Keratinocyte (primary cell): ENCODE measurements at regions not wholly inside any gene's neighbourhood (a gene's known extent, or its start where the extent isn't known, plus 50 kb on each side); places are given as distances from the start of the nearest gene placed in this dataset.

Source experiments
- DNase-seq: peaks from one replicate; pipeline ENCODE4 v3.0.0-alpha.2; 2011; ENCODE audit warnings: low read depth, missing footprints, low spot score
- FAIRE-seq: peaks from 2 replicates; lab custom pipeline; 2011; peaks lifted over from hg19 to GRCh38; lab: Jason Lieb, UNC
- H2AFZ ChIP-seq: 2 replicates; pipeline ENCODE4 v1.6.0; 2012; ENCODE audit warnings: low read length, control low read depth, inconsistent platforms; ENCODE audit not compliant: control insufficient read depth
- H3K27ac ChIP-seq: 2 replicates; pipeline ENCODE4 v1.5.1; 2011; ENCODE audit warnings: low read length; ENCODE audit not compliant: control insufficient read depth, insufficient read depth
- H3K27me3 ChIP-seq: 3 replicates; pipeline ENCODE4 v1.6.0; 2011; ENCODE audit warnings: low read length; ENCODE audit not compliant: control insufficient read depth, insufficient read depth; ENCODE audit errors: extremely low read depth
- H3K36me3 ChIP-seq, 2 experiments: 2 replicates in 1 of 2; 3 replicates in 1 of 2; pipeline ENCODE4 v1.5.1; 2011; ENCODE audit warnings: low read length in 2 of 2, mild to moderate bottlenecking in 1 of 2; ENCODE audit not compliant: control insufficient read depth in 2 of 2, insufficient read depth in 2 of 2; ENCODE audit errors: extremely low read depth in 1 of 2
- H3K4me1 ChIP-seq: 3 replicates; pipeline ENCODE4 v1.5.1; 2011; ENCODE audit warnings: low read length; ENCODE audit not compliant: control insufficient read depth, insufficient read depth; ENCODE audit errors: extremely low read depth
- H3K4me2 ChIP-seq: 3 replicates; pipeline ENCODE4 v1.6.0; 2011; ENCODE audit warnings: low read depth, low read length; ENCODE audit not compliant: control insufficient read depth, insufficient read depth; ENCODE audit errors: extremely low read depth
- H3K4me3 ChIP-seq, 3 experiments: fragments of 200-600 bp in 1 of 3; sonication (generic) in 1 of 3; 2 replicates in 2 of 3; 3 replicates in 1 of 3; pipeline ENCODE4 v1.5.1; 2011 to 2016; ENCODE audit warnings: low read length in 3 of 3, mild to moderate bottlenecking in 3 of 3, control low read depth in 2 of 3, inconsistent platforms in 1 of 3, low read depth in 1 of 3, mixed read lengths in 1 of 3, mixed run types in 1 of 3, moderate library complexity in 1 of 3; ENCODE audit not compliant: control insufficient read depth in 2 of 3, insufficient read depth in 2 of 3; ENCODE audit errors: extremely low read depth in 1 of 3
- H3K79me2 ChIP-seq: 2 replicates; pipeline ENCODE4 v1.6.0; 2012; ENCODE audit warnings: low read length; ENCODE audit not compliant: control insufficient read depth, insufficient read depth
- H3K9ac ChIP-seq: 3 replicates; pipeline ENCODE4 v1.6.0; 2011; ENCODE audit warnings: low read length; ENCODE audit not compliant: control insufficient read depth, insufficient read depth; ENCODE audit errors: extremely low read depth
- H3K9me1 ChIP-seq: 3 replicates; pipeline ENCODE4 v1.6.0; 2011; ENCODE audit warnings: low read length; ENCODE audit not compliant: control insufficient read depth, insufficient read depth; ENCODE audit errors: extremely low read depth
- H3K9me3 ChIP-seq: 2 replicates; pipeline ENCODE4 v1.5.1; 2012; ENCODE audit warnings: low read depth, low read length; ENCODE audit not compliant: control insufficient read depth
- H4K20me1 ChIP-seq: 3 replicates; pipeline ENCODE4 v1.6.0; 2011; ENCODE audit warnings: low read length; ENCODE audit not compliant: control insufficient read depth, insufficient read depth; ENCODE audit errors: extremely low read depth
- CTCF ChIP-seq, 3 experiments: IDR thresholded peaks in 1 of 3; conservative IDR thresholded peaks in 1 of 3; optimal IDR thresholded peaks in 1 of 3; 2 replicates in 2 of 3; 3 replicates in 1 of 3; pipeline versions ENCODE3 to v1.5.1; 2011; ENCODE audit warnings: low read length in 3 of 3, mild to moderate bottlenecking in 3 of 3, moderate library complexity in 2 of 3, control low read depth in 1 of 3, inconsistent platforms in 1 of 3; ENCODE audit not compliant: insufficient read depth in 2 of 3; ENCODE audit errors: extremely low read depth in 1 of 3
- EZH2 ChIP-seq: IDR thresholded peaks from one replicate; pipeline ENCODE4 v1.6.1; 2012; ENCODE audit warnings: inconsistent platforms, mild to moderate bottlenecking, low read length, moderate library complexity
- dilution Hi-C: fragments of 300-500 bp; cut with MboI; formaldehyde crosslinking; loops from one replicate; pipeline ENCODE4 v1.7.0; 2020; ENCODE audit warnings: low sequenced_read_pairs; ENCODE audit not compliant: extremely low pct_ligation_motif_present

GRCh38 chr6:144485531-144485930, 200.4 kb downstream of the UTRN start:
- no peaks in the 10 kb centered on the region for H3K9me3 ChIP-seq
- dilution Hi-C loops = no loop called here
- H3K36me3 ChIP-seq = peaks cover 0 to 5% of the 10 kb centered on the region in 2 experiments
- DNase-seq (no peak), FAIRE-seq (no peak)
- no peaks in the 10 kb centered on the region for H3K79me2 ChIP-seq
- H3K27me3 ChIP-seq = no peaks in the 10 kb centered on the region
- H3K27ac ChIP-seq = no peak overlapping the region
- H3K4me3 ChIP-seq = no peak overlapping the region
- H3K4me1 ChIP-seq = no peaks in the 10 kb centered on the region
- no peak overlapping the region for H2AFZ ChIP-seq
- no peaks in the 10 kb centered on the region for H3K9me1 ChIP-seq
- no peaks in the 10 kb centered on the region for H4K20me1 ChIP-seq
- TF ChIP-seq EZH2 = no peak
- TF ChIP-seq CTCF (optimal IDR thresholded peaks at IDR 0.05 in 1 of 3, IDR thresholded peaks at IDR 0.05 in 1 of 3, conservative IDR thresholded peaks at IDR 0.05 in 1 of 3; ENCODE audit: extremely low read depth in 1 of 3, insufficient read depth in 2 of 3, low read length in 3 of 3) = no peak
- no peak overlapping the region for H3K9ac ChIP-seq
- no peak overlapping the region for H3K4me2 ChIP-seq

- H3K4me1 ChIP-seq = no peaks in the 10 kb centered on the region
- H3K4me2 ChIP-seq = no peak overlapping the region
- TF ChIP-seq EZH2 (no peak), CTCF (optimal IDR thresholded peaks at IDR 0.05 in 1 of 3, IDR thresholded peaks at IDR 0.05 in 1 of 3, conservative IDR thresholded peaks at IDR 0.05 in 1 of 3; ENCODE audit: extremely low read depth in 1 of 3, insufficient read depth in 2 of 3, low read length in 3 of 3) (no peak)
- H3K79me2 ChIP-seq = no peaks in the 10 kb centered on the region
- H3K36me3 ChIP-seq = peaks cover 4 to 5% of the 10 kb centered on the region in 2 experiments
- H4K20me1 ChIP-seq = no peaks in the 10 kb centered on the region
- H2AFZ ChIP-seq = no peak overlapping the region
- H3K27me3 ChIP-seq = no peaks in the 10 kb centered on the region
- H3K9me3 ChIP-seq = no peaks in the 10 kb centered on the region
- no peak for DNase-seq
- FAIRE-seq = no peak
- H3K4me3 ChIP-seq = no peak overlapping the region
- no peak overlapping the region for H3K27ac ChIP-seq
- H3K9me1 ChIP-seq = no peaks in the 10 kb centered on the region
- no peak overlapping the region for H3K9ac ChIP-seq
- dilution Hi-C loops = no loop called here
Measured at GRCh38 chr6:144488590-144488989, 203.5 kb downstream of the UTRN start.
